Activated T-cell treated with anti-CD3 and anti-CD28 coated beads, Interleukin-2, amount 50 U/mL, for 72 hours (primary cell): ENCODE measurements at regions not wholly inside any gene's neighbourhood (a gene's known extent, or its start where the extent isn't known, plus 50 kb on each side); places are given as distances from the start of the nearest gene placed in this dataset.

Experiments
- ATAC-seq, 2 donors: fragments of 150-1000 bp; cut with Tn5 transposase; replicated peaks in 1 of 2; 2 replicates each; pipeline ENCODE4 v1.10.0; 2021; ENCODE audit warnings: moderate library complexity in 2 of 2, mild to moderate bottlenecking in 1 of 2
- DNase-seq, 2 donors: peaks; one replicate each; pipeline ENCODE4 v3.0.0; 2021 to 2022; ENCODE audit warnings: mixed read lengths in 1 of 2
- H3K27ac Mint-ChIP-seq: one replicate; pipeline ENCODE4 v1.8.0; 2022; ENCODE audit warnings: mild to moderate bottlenecking, moderate library complexity, mixed read lengths
- H3K27me3 Mint-ChIP-seq: one replicate; pipeline ENCODE4 v1.8.0; 2022; ENCODE audit warnings: low read depth, mixed read lengths
- H3K36me3 Mint-ChIP-seq, 2 donors: one replicate each; pipeline ENCODE4 v1.8.0; 2022; ENCODE audit warnings: mixed read lengths in 2 of 2, mild to moderate bottlenecking in 1 of 2; ENCODE audit not compliant: insufficient read depth in 2 of 2
- H3K4me1 Mint-ChIP-seq: one replicate; pipeline ENCODE4 v1.8.0; 2022; ENCODE audit warnings: low read depth, mixed read lengths
- H3K4me3 Mint-ChIP-seq, 2 donors: one replicate each; pipeline ENCODE4 v1.8.0; 2022; ENCODE audit warnings: mild to moderate bottlenecking in 2 of 2, mixed read lengths in 2 of 2, moderate library complexity in 2 of 2
- H3K9me3 Mint-ChIP-seq, 2 donors: one replicate each; pipeline ENCODE4 v1.8.0; 2022; ENCODE audit warnings: mixed read lengths in 2 of 2

GRCh38 chr3:180092889-180093288, 56.2 kb upstream of the PEX5L start:
- Mint-ChIP-seq H3K9me3 (peaks cover 0 to 13% of the 10 kb centered on the region in 2 donors), H3K36me3 (no peaks in the 10 kb centered on the region), H3K4me3 (no peak overlapping the region), H3K27me3 (no peaks in the 10 kb centered on the region), H3K4me1 (no peaks in the 10 kb centered on the region), H3K27ac (no peak overlapping the region)
- DNase-seq, result no peak
- ATAC-seq, result no peak

GRCh38 chr3:180093535-180093934, 56.8 kb upstream of the PEX5L start:
- Mint-ChIP-seq H3K4me1 (no peaks in the 10 kb centered on the region), H3K9me3 (peaks cover 0 to 13% of the 10 kb centered on the region in 2 donors), H3K36me3 (no peaks in the 10 kb centered on the region), H3K27me3 (no peaks in the 10 kb centered on the region), H3K27ac (no peak overlapping the region), H3K4me3 (no peak overlapping the region)
- no peak for ATAC-seq
- DNase-seq, result no peak

- Mint-ChIP-seq H3K36me3 (no peaks in the 10 kb centered on the region), H3K9me3 (peaks cover 0 to 6% of the 10 kb centered on the region in 2 donors), H3K4me1 (no peaks in the 10 kb centered on the region), H3K4me3 (no peak overlapping the region), H3K27ac (no peak overlapping the region), H3K27me3 (no peaks in the 10 kb centered on the region)
- no peak for ATAC-seq
- DNase-seq, result no peak
Observed at GRCh38 chr3:180097626-180098025, 60.9 kb upstream of the PEX5L start.

- H3K36me3 Mint-ChIP-seq, result no peaks in the 10 kb centered on the region
- H3K27ac Mint-ChIP-seq, result no peak overlapping the region
- ATAC-seq, result no peak
- no peaks in the 10 kb centered on the region for H3K4me1 Mint-ChIP-seq
- H3K27me3 Mint-ChIP-seq, result no peaks in the 10 kb centered on the region
- H3K9me3 Mint-ChIP-seq, result peaks cover 0 to 2% of the 10 kb centered on the region in 2 donors
- DNase-seq, result no peak
- no peak overlapping the region for H3K4me3 Mint-ChIP-seq
Observed at GRCh38 chr3:180102134-180102533, 65.4 kb upstream of the PEX5L start.

GRCh38 chr3:180102604-180103003, 65.9 kb upstream of the PEX5L start:
- peaks cover 0 to 2% of the 10 kb centered on the region in 2 donors for H3K9me3 Mint-ChIP-seq
- no peak overlapping the region for H3K4me3 Mint-ChIP-seq
- ATAC-seq (no peak), DNase-seq (no peak)
- no peaks in the 10 kb centered on the region for H3K36me3 Mint-ChIP-seq
- H3K27me3 Mint-ChIP-seq, result no peaks in the 10 kb centered on the region
- H3K27ac Mint-ChIP-seq, result no peak overlapping the region
- H3K4me1 Mint-ChIP-seq, result no peaks in the 10 kb centered on the region

GRCh38 chr3:180116203-180116602, 79.5 kb upstream of the PEX5L start:
- Mint-ChIP-seq H3K36me3 (no peaks in the 10 kb centered on the region), H3K4me3 (no peak overlapping the region), H3K4me1 (no peaks in the 10 kb centered on the region), H3K9me3 (no peaks in the 10 kb centered on the region), H3K27me3 (no peaks in the 10 kb centered on the region), H3K27ac (no peak overlapping the region)
- ATAC-seq, result no peak
- DNase-seq, result no peak

- Mint-ChIP-seq H3K27me3 (no peaks in the 10 kb centered on the region), H3K9me3 (no peaks in the 10 kb centered on the region), H3K4me1 (no peaks in the 10 kb centered on the region), H3K4me3 (no peak overlapping the region), H3K36me3 (no peaks in the 10 kb centered on the region), H3K27ac (no peak overlapping the region)
- DNase-seq (no peak), ATAC-seq (no peak)
Observed at GRCh38 chr3:180116658-180117057, 79.9 kb upstream of the PEX5L start.

GRCh38 chr3:180117381-180118163, 80.8 kb upstream of the PEX5L start:
- Mint-ChIP-seq H3K9me3 (no peaks in the 10 kb centered on the region), H3K4me1 (no peaks in the 10 kb centered on the region), H3K4me3 (no peak overlapping the region), H3K27ac (no peak overlapping the region), H3K36me3 (no peaks in the 10 kb centered on the region), H3K27me3 (no peaks in the 10 kb centered on the region)
- no peak for ATAC-seq
- no peak for DNase-seq

- H3K4me3 Mint-ChIP-seq, result no peak overlapping the region
- no peaks in the 10 kb centered on the region for H3K4me1 Mint-ChIP-seq
- DNase-seq, result no peak
Observed at GRCh38 chr3:180119567-180119966, 82.8 kb upstream of the PEX5L start.

GRCh38 chr3:180123928-180124327, 87.2 kb upstream of the PEX5L start:
- no peak for DNase-seq
- no peak overlapping the region for H3K4me3 Mint-ChIP-seq
- H3K36me3 Mint-ChIP-seq, result no peaks in the 10 kb centered on the region
- H3K27ac Mint-ChIP-seq, result no peak overlapping the region
- no peaks in the 10 kb centered on the region for H3K4me1 Mint-ChIP-seq
- ATAC-seq, result no peak
- peaks cover 9 to 11% of the 10 kb centered on the region in 2 donors for H3K9me3 Mint-ChIP-seq
- H3K27me3 Mint-ChIP-seq, result no peaks in the 10 kb centered on the region

More at GRCh38 chr3:180119567-180119966, 82.8 kb upstream of the PEX5L start:
- Mint-ChIP-seq H3K9me3 (peaks cover 0 to 3% of the 10 kb centered on the region in 2 donors), H3K27ac (no peak overlapping the region), H3K36me3 (no peaks in the 10 kb centered on the region), H3K27me3 (no peaks in the 10 kb centered on the region)
- ATAC-seq, result no peak

GRCh38 chr3:180131169-180131568, 94.4 kb upstream of the PEX5L start:
- DNase-seq (no peak), ATAC-seq (no peak)
- Mint-ChIP-seq H3K9me3 (peaks cover 3 to 6% of the 10 kb centered on the region in 2 donors), H3K4me1 (no peaks in the 10 kb centered on the region), H3K27ac (no peak overlapping the region), H3K4me3 (no peak overlapping the region), H3K27me3 (no peaks in the 10 kb centered on the region), H3K36me3 (no peaks in the 10 kb centered on the region)

- no peak for DNase-seq
- no peak for ATAC-seq
- Mint-ChIP-seq H3K36me3 (no peaks in the 10 kb centered on the region), H3K4me1 (no peaks in the 10 kb centered on the region), H3K4me3 (no peak overlapping the region), H3K27ac (no peak overlapping the region), H3K27me3 (no peaks in the 10 kb centered on the region), H3K9me3 (peaks cover 0 to 2% of the 10 kb centered on the region in 2 donors)
Observed at GRCh38 chr3:180135101-180135500, 98.4 kb upstream of the PEX5L start.

GRCh38 chr3:180138871-180139270, 102.1 kb upstream of the PEX5L start:
- Mint-ChIP-seq H3K27ac (no peak overlapping the region), H3K4me3 (no peak overlapping the region), H3K27me3 (no peaks in the 10 kb centered on the region), H3K9me3 (peaks cover 0 to 2% of the 10 kb centered on the region in 2 donors), H3K4me1 (no peaks in the 10 kb centered on the region), H3K36me3 (no peaks in the 10 kb centered on the region)
- DNase-seq (no peak), ATAC-seq (no peak)

GRCh38 chr3:180142041-180142440, 105.3 kb upstream of the PEX5L start:
- H3K27ac Mint-ChIP-seq, result no peak overlapping the region
- H3K36me3 Mint-ChIP-seq, result no peaks in the 10 kb centered on the region
- peaks cover 0 to 4% of the 10 kb centered on the region in 2 donors for H3K9me3 Mint-ChIP-seq
- no peak overlapping the region for H3K4me3 Mint-ChIP-seq
- no peaks in the 10 kb centered on the region for H3K27me3 Mint-ChIP-seq
- no peaks in the 10 kb centered on the region for H3K4me1 Mint-ChIP-seq
- no peak for ATAC-seq
- DNase-seq, result no peak
